Esophagus squamous epithelium (tissue), 5 donors: ENCODE measurements at regions not wholly inside any gene's neighbourhood (a gene's known extent, or its start where the extent isn't known, plus 50 kb on each side); places are given as distances from the start of the nearest gene placed in this dataset.

ENCODE experiments used
- DNase-seq: peaks from one replicate; lab custom pipeline; 2025; lab: John Stamatoyannopoulos, UW
- H3K27ac ChIP-seq, 4 donors: fragments of 200-600 bp; sonication (generic); one replicate each; pipeline ENCODE4 v1.5.1; 2016 to 2019; ENCODE audit warnings: mild to moderate bottlenecking in 1 of 4
- H3K27me3 ChIP-seq, 4 donors: fragments of 200-600 bp; sonication (generic); 1 replicate in 3 of 4; 2 replicates in 1 of 4; pipeline versions ENCODE4 v1.5.1 to v1.6.0; 2017 to 2021; ENCODE audit warnings: antibody characterized with exemption in 1 of 4
- H3K36me3 ChIP-seq, 3 donors: fragments of 200-600 bp; sonication (generic); one replicate each; pipeline ENCODE4 v1.5.1; 2016 to 2019
- H3K4me1 ChIP-seq, 3 donors: fragments of 200-600 bp; sonication (generic); one replicate each; pipeline ENCODE4 v1.5.1; 2017 to 2019
- H3K4me3 ChIP-seq, 4 donors: fragments of 200-600 bp; sonication (generic); 1 replicate in 3 of 4; 2 replicates in 1 of 4; pipeline ENCODE4 v1.5.1; 2016 to 2019; ENCODE audit warnings: mild to moderate bottlenecking in 2 of 4, moderate library complexity in 1 of 4
- H3K9me3 ChIP-seq, 3 donors: fragments of 200-600 bp; sonication (generic); one replicate each; pipeline ENCODE4 v1.5.1; 2016 to 2019
- CTCF ChIP-seq, 6 experiments: fragments of 450-650 bp in 4 of 6; fragments of 200-600 bp in 2 of 6; sonication (generic) in 2 of 6; IDR thresholded peaks; one replicate each; pipeline ENCODE4 v1.5.1; 2016 to 2019; ENCODE audit warnings: antibody characterized with exemption in 6 of 6, mild to moderate bottlenecking in 4 of 6, moderate library complexity in 4 of 6
- POLR2A ChIP-seq, 4 donors: fragments of 450-650 bp; IDR thresholded peaks; one replicate each; pipeline ENCODE4 v1.6.1; 2017; ENCODE audit warnings: antibody characterized with exemption in 4 of 4, mild to moderate bottlenecking in 4 of 4, moderate library complexity in 3 of 4
- WGBS, 2 donors: methylation state at CpG; one replicate each; pipeline ENCODE4 v1.1.5; 2018; 5-methylcytosine and 5-hydroxymethylcytosine counted together
- intact Hi-C: fragments of 100-400 bp; cut with DNase I; formaldehyde crosslinking; loops from one replicate; pipeline ENCODE4 v1.15.0; 2022
- donor health status: DM: yes; HTN: yes; CAD: no.

DNA sequence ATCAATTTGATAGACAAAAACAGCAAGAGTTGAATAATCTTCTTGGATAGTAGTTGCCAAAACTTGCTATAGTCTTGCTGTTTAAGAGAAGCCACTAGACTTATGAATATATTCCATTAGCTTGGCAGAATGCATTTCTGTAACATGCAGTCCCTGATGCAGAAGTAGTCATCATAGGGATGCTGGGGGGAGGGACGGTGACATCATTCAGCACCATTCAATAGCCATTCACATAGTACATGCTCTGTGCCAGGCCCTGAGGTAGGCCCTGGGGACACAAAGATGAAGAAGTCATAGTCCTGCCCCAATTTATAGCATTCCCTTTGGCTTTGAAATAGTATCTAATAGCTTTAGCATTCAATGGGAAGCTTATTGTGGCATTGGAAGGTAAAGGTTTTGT lies 185.5 kb upstream of the AFF2 start:
- no peaks in the 10 kb centered on the region for H3K27me3 ChIP-seq
- H3K36me3 ChIP-seq: no peaks in the 10 kb centered on the region
- H3K9me3 ChIP-seq: no peaks in the 10 kb centered on the region
- TF ChIP-seq POLR2A (IDR thresholded peaks at IDR 0.05) (no peak), CTCF (IDR thresholded peaks at IDR 0.05) (no peak)
- no peak overlapping the region for H3K4me3 ChIP-seq
- DNase-seq: no peak
- 91% methylated on average over 1 of the region's 1 CpG; no CpG with 5 or more reads in 1 of the 2 donors for WGBS, 2 donors
- H3K27ac ChIP-seq: no peak overlapping the region
- H3K4me1 ChIP-seq: no peaks in the 10 kb centered on the region
- intact Hi-C loops: no loop called here

DNA sequence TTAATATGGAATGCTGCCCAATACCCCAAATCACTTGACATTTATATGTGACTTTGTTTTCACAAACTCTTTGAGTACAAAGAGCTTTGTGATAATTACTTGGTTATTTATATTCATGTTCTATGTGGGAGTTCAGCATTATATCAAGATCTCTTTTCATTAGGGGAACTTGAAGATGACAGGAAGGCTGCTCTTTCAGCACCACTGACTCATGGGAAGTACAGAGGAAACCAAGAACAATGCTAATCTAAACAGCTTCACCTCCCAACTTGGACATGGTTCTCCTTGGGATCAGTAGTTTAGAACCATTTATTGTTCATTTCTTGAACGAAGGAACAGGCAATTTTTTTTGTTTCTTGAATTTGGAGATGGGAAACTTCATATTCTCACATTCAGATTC lies 184.0 kb upstream of the AFF2 start:
- Histone ChIP-seq H3K27ac (no peak overlapping the region), H3K4me1 (no peaks in the 10 kb centered on the region), H3K4me3 (no peak overlapping the region), H3K27me3 (no peaks in the 10 kb centered on the region), H3K9me3 (no peaks in the 10 kb centered on the region), H3K36me3 (no peaks in the 10 kb centered on the region)
- WGBS, 2 donors: 8 to 21% methylated on average over 1 of the region's 1 CpG
- intact Hi-C loops: no loop called here
- no peak for TF ChIP-seq POLR2A (IDR thresholded peaks at IDR 0.05)
- TF ChIP-seq CTCF (IDR thresholded peaks at IDR 0.05): no peak
- no peak for DNase-seq

- no peak overlapping the region for H3K4me3 ChIP-seq
- 40 to 64% methylated on average over 2 of the region's 2 CpGs for WGBS, 2 donors
- intact Hi-C loops: no loop called here
These were observed 177.5 kb upstream of the AFF2 start for GRCh38 chrX:148322906-148323305.

DNA sequence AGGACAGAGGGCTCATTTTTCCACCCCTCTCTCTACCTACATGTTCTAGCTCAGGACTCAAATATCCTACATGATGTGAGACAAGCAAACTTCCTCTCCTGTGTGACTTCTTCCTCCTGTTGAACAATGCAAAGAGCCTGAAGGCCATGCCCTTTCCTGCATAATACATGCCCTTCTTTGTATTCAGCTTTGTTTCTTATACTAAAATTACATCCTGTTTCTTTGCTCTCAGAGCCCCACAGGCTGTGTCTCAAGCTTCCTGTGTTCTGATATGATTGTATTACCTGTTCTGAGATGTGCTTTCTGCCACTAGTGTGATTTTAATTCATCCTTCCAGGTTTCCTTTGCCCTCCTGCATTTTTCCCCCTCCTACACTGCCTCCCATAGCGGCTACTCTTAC lies 166.4 kb upstream of the AFF2 start:
- no peak for DNase-seq
- H3K27ac ChIP-seq: no peak overlapping the region
- H3K36me3 ChIP-seq: no peaks in the 10 kb centered on the region
- TF ChIP-seq POLR2A (IDR thresholded peaks at IDR 0.05) (no peak), CTCF (IDR thresholded peaks at IDR 0.05) (no peak)
- H3K9me3 ChIP-seq: no peaks in the 10 kb centered on the region
- intact Hi-C loops: no loop called here
- 64 to 65% methylated on average over 1 of the region's 1 CpG for WGBS, 2 donors
- no peak overlapping the region for H3K4me3 ChIP-seq
- no peaks in the 10 kb centered on the region for H3K27me3 ChIP-seq
- H3K4me1 ChIP-seq: no peaks in the 10 kb centered on the region

More at GRCh38 chrX:148322906-148323305, 177.5 kb upstream of the AFF2 start:
- H3K27me3 ChIP-seq: no peaks in the 10 kb centered on the region
- H3K36me3 ChIP-seq: no peaks in the 10 kb centered on the region
- peaks cover 0 to 4% (median 0%) of the 10 kb centered on the region in 3 donors for H3K9me3 ChIP-seq
- DNase-seq: no peak
- H3K4me1 ChIP-seq: no peaks in the 10 kb centered on the region
- no peak overlapping the region for H3K27ac ChIP-seq
- no peak for TF ChIP-seq POLR2A (IDR thresholded peaks at IDR 0.05)
- TF ChIP-seq CTCF (IDR thresholded peaks at IDR 0.05): no peak

DNA sequence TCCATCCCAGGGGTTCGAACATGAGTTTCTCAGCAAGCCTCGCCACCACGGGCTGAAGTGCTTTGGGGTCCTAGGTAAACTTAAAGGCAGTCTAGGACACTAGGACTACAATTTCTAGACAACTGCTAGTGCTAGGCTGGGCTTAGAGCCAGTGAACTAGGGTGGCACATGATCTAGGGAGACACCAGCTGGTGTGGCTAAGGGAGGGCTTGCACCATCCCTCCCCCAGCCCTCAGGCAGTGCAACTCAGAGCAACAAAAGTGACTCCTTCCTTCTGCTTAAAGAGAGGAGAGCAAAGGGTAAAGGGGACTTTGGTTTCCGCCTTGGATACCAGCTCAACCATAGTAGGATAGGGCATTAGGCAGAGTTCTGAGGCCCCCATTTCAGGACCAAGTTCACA lies 162.5 kb upstream of the AFF2 start:
- H3K27me3 ChIP-seq: no peaks in the 10 kb centered on the region
- H3K36me3 ChIP-seq: no peaks in the 10 kb centered on the region
- 76% methylated on average over 2 of the region's 4 CpGs; no CpG with 5 or more reads in 1 of the 2 donors for WGBS, 2 donors
- TF ChIP-seq POLR2A (IDR thresholded peaks at IDR 0.05) (no peak), CTCF (IDR thresholded peaks at IDR 0.05) (no peak)
- H3K27ac ChIP-seq: no peak overlapping the region
- H3K9me3 ChIP-seq: no peaks in the 10 kb centered on the region
- DNase-seq: no peak
- intact Hi-C loops: no loop called here
- H3K4me3 ChIP-seq: no peak overlapping the region
- H3K4me1 ChIP-seq: no peaks in the 10 kb centered on the region
